CD14-positive monocyte (primary cell): ENCODE measurements at regions not wholly inside any gene's neighbourhood (a gene's known extent, or its start where the extent isn't known, plus 50 kb on each side); places are given as distances from the start of the nearest gene placed in this dataset.
"Not testable (repeated sequence)": the region's sequence is repeated elsewhere in the genome, so short reads cannot be mapped to it uniquely, and the experiment has no call there.

Source experiments
- DNase-seq, 3 donors: peaks; one replicate each; pipeline ENCODE4 v3.0.0-alpha.2; 2011 to 2022
- H2AFZ ChIP-seq: 2 replicates; pipeline ENCODE4 v1.6.0; 2012; ENCODE audit warnings: mild to moderate bottlenecking, low read depth, low read length, inconsistent platforms; ENCODE audit not compliant: insufficient read depth, poor library complexity, severe bottlenecking
- H3K27ac ChIP-seq, 2 donors: 1 replicate in 1 of 2; 2 replicates in 1 of 2; pipeline ENCODE4 v1.5.1; 2012 to 2013; ENCODE audit warnings: low read length in 2 of 2, control low read depth in 1 of 2, inconsistent platforms in 1 of 2, low read depth in 1 of 2, mild to moderate bottlenecking in 1 of 2
- H3K27me3 ChIP-seq, 2 donors: one replicate each; pipeline versions ENCODE4 v1.6.0 to v1.6.1; 2011 to 2013; ENCODE audit warnings: low read length in 2 of 2; ENCODE audit not compliant: control insufficient read depth in 2 of 2, insufficient read depth in 2 of 2
- H3K36me3 ChIP-seq, 2 donors: replicated peaks in 1 of 2; 1 replicate in 1 of 2; 2 replicates in 1 of 2; pipeline versions ENCODE4 v1.5.1 to v1.6.1; 2012 to 2013; ENCODE audit warnings: low read length in 2 of 2, control low read depth in 1 of 2, inconsistent platforms in 1 of 2, mild to moderate bottlenecking in 1 of 2; ENCODE audit not compliant: insufficient read depth in 2 of 2, control insufficient read depth in 1 of 2
- H3K4me1 ChIP-seq, 2 donors: 1 replicate in 1 of 2; 2 replicates in 1 of 2; pipeline versions ENCODE4 v1.5.1 to v1.6.1; 2012 to 2013; ENCODE audit warnings: low read length in 2 of 2, control low read depth in 1 of 2, inconsistent platforms in 1 of 2, mild to moderate bottlenecking in 1 of 2, moderate library complexity in 1 of 2; ENCODE audit not compliant: insufficient read depth in 2 of 2, control insufficient read depth in 1 of 2
- H3K4me2 ChIP-seq: replicated peaks from 2 replicates; pipeline ENCODE3; 2012; ENCODE audit warnings: low read length, moderate library complexity, mild to moderate bottlenecking; ENCODE audit not compliant: poor library complexity, severe bottlenecking; ENCODE audit errors: extremely low read depth
- H3K4me3 ChIP-seq, 3 experiments: fragments of 200-600 bp in 1 of 3; sonication (generic) in 1 of 3; replicated peaks in 1 of 3; 1 replicate in 2 of 3; 2 replicates in 1 of 3; pipeline ENCODE4 v1.5.1; 2011 to 2013; ENCODE audit warnings: low read length in 3 of 3, mild to moderate bottlenecking in 3 of 3, control low read depth in 2 of 3, low read depth in 2 of 3, inconsistent platforms in 1 of 3, moderate library complexity in 1 of 3
- H3K79me2 ChIP-seq: 2 replicates; pipeline ENCODE4 v1.6.0; 2012; ENCODE audit warnings: mild to moderate bottlenecking, control low read depth, inconsistent platforms, low read length, moderate library complexity; ENCODE audit not compliant: insufficient read depth
- H3K9ac ChIP-seq: 2 replicates; pipeline ENCODE4 v1.6.0; 2017; ENCODE audit warnings: low read length, mild to moderate bottlenecking; ENCODE audit not compliant: insufficient read depth, poor library complexity, severe bottlenecking
- H3K9me3 ChIP-seq, 2 donors: replicated peaks in 1 of 2; 1 replicate in 1 of 2; 2 replicates in 1 of 2; pipeline versions ENCODE4 v1.5.1 to v1.6.1; 2012 to 2013; ENCODE audit warnings: low read length in 2 of 2, control low read depth in 1 of 2; ENCODE audit not compliant: control insufficient read depth in 1 of 2, insufficient read depth in 1 of 2
- H4K20me1 ChIP-seq: 2 replicates; pipeline ENCODE4 v1.6.0; 2012; ENCODE audit warnings: mild to moderate bottlenecking, low read length, control low read depth, moderate library complexity; ENCODE audit not compliant: insufficient read depth
- H3K27ac Mint-ChIP-seq, 7 donors: one replicate each; pipeline ENCODE4 v1.8.0; 2020; ENCODE audit warnings: mild to moderate bottlenecking in 7 of 7, mixed read lengths in 7 of 7, moderate library complexity in 6 of 7, inconsistent platforms in 2 of 7
- H3K27me3 Mint-ChIP-seq, 3 donors: one replicate each; pipeline ENCODE4 v1.8.0; 2021 to 2022; ENCODE audit warnings: low read depth in 3 of 3, mild to moderate bottlenecking in 3 of 3, mixed read lengths in 3 of 3, moderate library complexity in 3 of 3, inconsistent platforms in 1 of 3
- H3K36me3 Mint-ChIP-seq, 2 donors: one replicate each; pipeline ENCODE4 v1.8.0; 2020; ENCODE audit warnings: mixed read lengths in 2 of 2, inconsistent platforms in 1 of 2, mild to moderate bottlenecking in 1 of 2
- H3K4me1 Mint-ChIP-seq: one replicate; pipeline ENCODE4 v1.8.0; 2020; ENCODE audit warnings: mild to moderate bottlenecking, mixed read lengths
- H3K4me3 Mint-ChIP-seq, 2 donors: one replicate each; pipeline ENCODE4 v1.8.0; 2020; ENCODE audit warnings: mild to moderate bottlenecking in 2 of 2, mixed read lengths in 2 of 2, moderate library complexity in 1 of 2
- H3K9me3 Mint-ChIP-seq, 7 donors: one replicate each; pipeline ENCODE4 v1.8.0; 2020 to 2022; ENCODE audit warnings: mixed read lengths in 7 of 7, mild to moderate bottlenecking in 6 of 7, moderate library complexity in 6 of 7, inconsistent platforms in 2 of 7
- WGBS: methylation state at CpG from one replicate; pipeline ENCODE4 v1.1.5; 2013; ENCODE audit warnings: missing lambda C conversion rate; ENCODE audit not compliant: insufficient coverage; 5-methylcytosine and 5-hydroxymethylcytosine counted together
- intact Hi-C, 2 donors: fragments of 100-400 bp; cut with micrococcal nuclease; formaldehyde crosslinking; loops; one replicate each; pipeline versions ENCODE4 v1.15.0 to v1.15.1; 2023
- TF ChIP-seq, protein P1 (sequence below): fragments of 200-600 bp; IDR thresholded peaks from one replicate; pipeline ENCODE4 v1.8.0; 2022; ENCODE audit warnings: antibody characterized with exemption, mild to moderate bottlenecking

DNA sequence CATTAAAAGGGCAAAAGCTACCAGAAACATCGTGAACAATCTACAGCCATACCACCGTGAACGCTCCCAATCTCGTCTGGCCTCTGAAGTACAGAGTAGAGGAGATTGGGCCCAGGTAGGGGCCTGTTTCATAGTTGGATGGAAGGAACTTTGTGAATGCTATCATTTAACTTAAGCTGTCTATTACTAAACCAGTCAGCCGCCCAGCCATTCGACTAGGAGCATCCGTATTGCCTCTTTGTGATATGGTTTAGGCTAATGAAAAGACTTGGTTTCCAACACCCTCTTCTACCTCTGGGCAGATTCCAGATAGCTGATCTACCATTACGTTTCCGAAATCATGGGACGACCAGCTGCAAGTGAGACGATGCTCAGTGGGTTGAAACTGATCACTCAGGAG lies 54.0 kb upstream of the TBL1X start:
- H3K4me1 ChIP-seq, intact Hi-C loops, H3K27me3 Mint-ChIP-seq, H3K4me3 Mint-ChIP-seq, H3K27ac Mint-ChIP-seq, H3K36me3 Mint-ChIP-seq, H3K9ac ChIP-seq, H3K79me2 ChIP-seq, H3K36me3 ChIP-seq, H2AFZ ChIP-seq, H3K9me3 ChIP-seq, H4K20me1 ChIP-seq, H3K4me1 Mint-ChIP-seq, H3K27me3 ChIP-seq, H3K27ac ChIP-seq, DNase-seq, H3K4me2 ChIP-seq, H3K4me3 ChIP-seq: not testable (repeated sequence)
- peaks cover 0 to 21% (median 9%) of the 10 kb centered on the region in 7 donors for H3K9me3 Mint-ChIP-seq
- WGBS, result no CpG with 5 or more reads among the region's 11 CpGs

DNA sequence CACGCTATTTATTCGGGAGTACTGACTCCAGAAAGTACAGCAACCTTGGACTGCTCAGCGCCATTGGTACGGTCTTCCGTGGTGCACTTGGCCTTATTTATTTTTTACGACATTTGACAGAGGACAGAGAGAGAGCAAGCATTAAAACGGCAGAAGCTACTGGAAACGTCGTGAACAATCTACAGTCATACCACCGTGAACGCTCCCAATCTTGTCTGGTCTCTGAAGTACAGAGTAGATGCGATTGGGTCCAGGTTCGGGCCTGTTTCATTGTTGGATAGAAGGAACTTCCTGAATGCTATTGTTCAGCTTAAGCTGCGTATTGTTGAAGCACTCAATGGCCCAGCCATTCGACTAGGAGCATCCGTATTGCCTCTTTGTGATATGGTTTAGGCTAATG lies 53.2 kb upstream of the TBL1X start:
- H4K20me1 ChIP-seq, H2AFZ ChIP-seq, H3K27ac ChIP-seq, intact Hi-C loops, H3K79me2 ChIP-seq, H3K36me3 Mint-ChIP-seq, H3K36me3 ChIP-seq, H3K4me1 Mint-ChIP-seq, DNase-seq, H3K4me1 ChIP-seq, H3K4me3 ChIP-seq, H3K4me3 Mint-ChIP-seq, H3K9me3 ChIP-seq, H3K27ac Mint-ChIP-seq, H3K27me3 ChIP-seq, H3K4me2 ChIP-seq, H3K9ac ChIP-seq: not testable (repeated sequence)
- peaks cover 0 to 15% (median 0%) of the 10 kb centered on the region in 3 donors for H3K27me3 Mint-ChIP-seq
- 98% methylated on average over 7 of the region's 16 CpGs for whole genome bisulfite sequencing
- peaks cover 0 to 21% (median 9%) of the 10 kb centered on the region in 7 donors for H3K9me3 Mint-ChIP-seq

- H3K27ac Mint-ChIP-seq, result no peak overlapping the region
- Histone ChIP-seq H3K4me3 (no peak overlapping the region), H3K4me1 (peaks cover 0 to 6% of the 10 kb centered on the region in 2 donors), H3K4me2 (no peak overlapping the region), H3K9me3 (no peaks in the 10 kb centered on the region), H2AFZ (no peak overlapping the region), H3K36me3 (no peaks in the 10 kb centered on the region), H3K79me2 (no peaks in the 10 kb centered on the region), H3K9ac (no peak overlapping the region), H3K27me3 (peaks cover 0 to 9% of the 10 kb centered on the region in 2 donors), H3K27ac (no peak overlapping the region), H4K20me1 (no peaks in the 10 kb centered on the region)
- TF ChIP-seq, protein P1, sequence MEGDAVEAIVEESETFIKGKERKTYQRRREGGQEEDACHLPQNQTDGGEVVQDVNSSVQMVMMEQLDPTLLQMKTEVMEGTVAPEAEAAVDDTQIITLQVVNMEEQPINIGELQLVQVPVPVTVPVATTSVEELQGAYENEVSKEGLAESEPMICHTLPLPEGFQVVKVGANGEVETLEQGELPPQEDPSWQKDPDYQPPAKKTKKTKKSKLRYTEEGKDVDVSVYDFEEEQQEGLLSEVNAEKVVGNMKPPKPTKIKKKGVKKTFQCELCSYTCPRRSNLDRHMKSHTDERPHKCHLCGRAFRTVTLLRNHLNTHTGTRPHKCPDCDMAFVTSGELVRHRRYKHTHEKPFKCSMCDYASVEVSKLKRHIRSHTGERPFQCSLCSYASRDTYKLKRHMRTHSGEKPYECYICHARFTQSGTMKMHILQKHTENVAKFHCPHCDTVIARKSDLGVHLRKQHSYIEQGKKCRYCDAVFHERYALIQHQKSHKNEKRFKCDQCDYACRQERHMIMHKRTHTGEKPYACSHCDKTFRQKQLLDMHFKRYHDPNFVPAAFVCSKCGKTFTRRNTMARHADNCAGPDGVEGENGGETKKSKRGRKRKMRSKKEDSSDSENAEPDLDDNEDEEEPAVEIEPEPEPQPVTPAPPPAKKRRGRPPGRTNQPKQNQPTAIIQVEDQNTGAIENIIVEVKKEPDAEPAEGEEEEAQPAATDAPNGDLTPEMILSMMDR, result no peak
- intact Hi-C loops, result no loop called here
- peaks cover 0 to 24% (median 0%) of the 10 kb centered on the region in 3 donors for H3K27me3 Mint-ChIP-seq
- no peak overlapping the region for H3K4me3 Mint-ChIP-seq
- peaks cover 0 to 12% (median 8%) of the 10 kb centered on the region in 7 donors for H3K9me3 Mint-ChIP-seq
- WGBS, result 100% methylated on average over 1 of the region's 10 CpGs
- H3K4me1 Mint-ChIP-seq, result peaks cover 14% of the 10 kb centered on the region
- no peak for DNase-seq
- no peaks in the 10 kb centered on the region for H3K36me3 Mint-ChIP-seq
Measured at GRCh38 chrX:9414416-9414815, 50.4 kb upstream of the TBL1X start.
